ENCODE measurements at regions not wholly inside any gene's neighbourhood (a gene's known extent, or its start where the extent isn't known, plus 50 kb on each side); places are given as distances from the start of the nearest gene placed in this dataset.
"Not testable (repeated sequence)": the region's sequence is repeated elsewhere in the genome, so short reads cannot be mapped to it uniquely, and the experiment has no call there.

GRCh38 chr16:16561532-16561931, 182.6 kb downstream of the NPIPA7 start:
- not testable (repeated sequence) for DNase-seq (ENCODE audit: low read depth in 2 of 2)

- DNase-seq (ENCODE audit: low read depth in 2 of 2) = not testable (repeated sequence)
Observed at GRCh38 chr16:16563962-16564361, 185.0 kb downstream of the NPIPA7 start.

- not testable (repeated sequence) for DNase-seq (ENCODE audit: low read depth in 2 of 2)
Observed at GRCh38 chr16:16565326-16565725, 186.4 kb downstream of the NPIPA7 start.

- DNase-seq (ENCODE audit: low read depth in 2 of 2) = not testable (repeated sequence)
Observed at GRCh38 chr16:16570055-16570454, 191.1 kb downstream of the NPIPA7 start.

- DNase-seq (ENCODE audit: low read depth in 2 of 2) = not testable (repeated sequence)
Observed at GRCh38 chr16:16570874-16571273, 191.9 kb downstream of the NPIPA7 start.

- not testable (repeated sequence) for DNase-seq (ENCODE audit: low read depth in 2 of 2)
Observed at GRCh38 chr16:16572130-16572774, 193.3 kb downstream of the NPIPA7 start.

GRCh38 chr16:16577062-16577461, 198.1 kb downstream of the NPIPA7 start:
- DNase-seq (ENCODE audit: low read depth in 2 of 2) = not testable (repeated sequence)

GRCh38 chr16:16578701-16579100, 199.8 kb downstream of the NPIPA7 start:
- DNase-seq (ENCODE audit: low read depth in 2 of 2) = no peak

GRCh38 chr16:16582916-16583315, 204.0 kb downstream of the NPIPA7 start:
- not testable (repeated sequence) for DNase-seq (ENCODE audit: low read depth in 2 of 2)

- not testable (repeated sequence) for DNase-seq (ENCODE audit: low read depth in 2 of 2)
Observed at GRCh38 chr16:16586073-16586651, 207.2 kb downstream of the NPIPA7 start.

GRCh38 chr16:16586969-16587368, 208.0 kb downstream of the NPIPA7 start:
- not testable (repeated sequence) for DNase-seq (ENCODE audit: low read depth in 2 of 2)

GRCh38 chr16:16588436-16588835, 209.5 kb downstream of the NPIPA7 start:
- not testable (repeated sequence) for DNase-seq (ENCODE audit: low read depth in 2 of 2)

- DNase-seq (ENCODE audit: low read depth in 2 of 2) = not testable (repeated sequence)
Observed at GRCh38 chr16:16590654-16591318, 211.8 kb downstream of the NPIPA7 start.

- peak in 1 of 2 donors; percentile 0 for DNase-seq (ENCODE audit: low read depth in 2 of 2)
Observed at GRCh38 chr16:16593156-16593863, 214.4 kb downstream of the NPIPA7 start.

GRCh38 chr16:16595029-16595718, 216.2 kb downstream of the NPIPA7 start:
- DNase-seq (ENCODE audit: low read depth in 2 of 2) = not testable (repeated sequence)

GRCh38 chr16:16601239-16601638, 222.3 kb downstream of the NPIPA7 start:
- not testable (repeated sequence) for DNase-seq (ENCODE audit: low read depth in 2 of 2)

- DNase-seq (ENCODE audit: low read depth in 2 of 2) = not testable (repeated sequence)
Observed at GRCh38 chr16:16607401-16608082, 228.6 kb downstream of the NPIPA7 start.

- not testable (repeated sequence) for DNase-seq (ENCODE audit: low read depth in 2 of 2)
Observed at GRCh38 chr16:16609627-16610026, 230.7 kb downstream of the NPIPA7 start.

- not testable (repeated sequence) for DNase-seq (ENCODE audit: low read depth in 2 of 2)
Observed at GRCh38 chr16:16610389-16610967, 231.5 kb downstream of the NPIPA7 start.

GRCh38 chr16:16613212-16613611, 234.3 kb downstream of the NPIPA7 start:
- DNase-seq (ENCODE audit: low read depth in 2 of 2) = not testable (repeated sequence)
